ENCODE measurements at regions not wholly inside any gene's neighbourhood (a gene's known extent, or its start where the extent isn't known, plus 50 kb on each side); places are given as distances from the start of the nearest gene placed in this dataset.
"Not testable (repeated sequence)": the region's sequence is repeated elsewhere in the genome, so short reads cannot be mapped to it uniquely, and the experiment has no call there.

GRCh38 chr12:131341608-131342007, 369.3 kb upstream of the SFSWAP start:
- H2AK9ac ChIP-seq (replicated peaks; ENCODE audit: low read depth, low read length, poor library complexity); CTCF ChIA-PET; H2BK20ac ChIP-seq (ENCODE audit: low read depth, low read length); H3K9ac ChIP-seq (ENCODE audit: low read depth, low read length); H2BK120ac ChIP-seq (ENCODE audit: low read depth, low read length); H4K20me1 ChIP-seq (ENCODE audit: insufficient read depth, low read length); H3K79me1 ChIP-seq (ENCODE audit: low read depth in 1 of 2, low read length in 2 of 2); H4K5ac ChIP-seq (ENCODE audit: low read depth, low read length); H2BK15ac ChIP-seq (ENCODE audit: low read depth, low read length); POLR2A ChIA-PET (ENCODE audit: unreplicated experiment); H3K4ac ChIP-seq (ENCODE audit: low read depth, low read length); H3K56ac ChIP-seq (ENCODE audit: extremely low read depth, insufficient read depth, low read length); H3K4me3 ChIP-seq (ENCODE audit: insufficient read depth, low read depth, low read length); ATAC-seq (ENCODE audit: low read depth); H4K8ac ChIP-seq (ENCODE audit: low read depth in 2 of 2, low read length in 2 of 2); H3K23ac ChIP-seq (ENCODE audit: low read depth, low read length); H3K14ac ChIP-seq (replicated peaks; ENCODE audit: low read depth, low read length); H3K9me3 ChIP-seq (ENCODE audit: control insufficient read depth, insufficient read depth, low read length); H3K27ac ChIP-seq (ENCODE audit: insufficient read depth, low read length); H3K27me3 ChIP-seq (ENCODE audit: control insufficient read depth, insufficient read depth, low read length); H3K18ac ChIP-seq (ENCODE audit: low read depth, low read length); in situ Hi-C loops (cut with MboI; ENCODE audit: low sequenced_read_pairs); BruUV-seq (replicated peaks); DNase-seq; H2AFZ ChIP-seq (replicated peaks; ENCODE audit: low read length, poor library complexity); H2AK5ac ChIP-seq (ENCODE audit: low read depth, low read length); H3K36me3 ChIP-seq (ENCODE audit: control insufficient read depth, insufficient read depth, low read length); H3K4me1 ChIP-seq (ENCODE audit: control insufficient read depth, insufficient read depth, low read length); dilution Hi-C loops (cut with HindIII; ENCODE audit: low sequenced_read_pairs, unreplicated experiment); H2BK5ac ChIP-seq (ENCODE audit: low read depth, low read length, poor library complexity, severe bottlenecking); intact Hi-C loops (cut with micrococcal nuclease); H3K9me1 ChIP-seq (ENCODE audit: insufficient read depth, low read length); H3K4me2 ChIP-seq (ENCODE audit: low read depth, low read length); H4K91ac ChIP-seq (ENCODE audit: insufficient read depth, low read depth, low read length): not testable (repeated sequence)
- WGBS, 2 experiments (ENCODE audit: extremely low coverage in 2 of 2, insufficient read length in 1 of 2) = no CpG with 5 or more reads among the region's 6 CpGs

DNA sequence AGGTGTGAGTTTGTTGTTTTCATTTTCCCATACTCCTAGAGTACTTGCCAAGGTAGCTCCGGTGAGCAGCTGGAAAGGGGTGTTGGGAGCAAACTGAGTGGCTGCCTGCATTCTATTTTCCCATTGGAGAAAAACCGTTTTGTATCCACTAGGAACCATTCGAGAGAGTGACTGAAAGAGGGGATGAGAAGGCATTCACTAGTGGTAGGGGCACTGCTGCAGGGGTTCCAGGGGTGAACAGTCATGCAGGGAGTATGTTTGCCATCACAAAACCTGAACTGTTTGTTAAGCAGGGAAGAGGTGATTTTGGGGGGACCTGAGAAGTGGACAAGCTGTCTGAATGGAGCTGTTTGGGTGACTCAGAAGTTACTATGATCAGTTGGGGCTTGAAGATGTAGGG, 367.5 kb upstream of the SFSWAP start:
- H3K4me2 ChIP-seq (ENCODE audit: low read depth, low read length); H2AFZ ChIP-seq (replicated peaks; ENCODE audit: low read length, poor library complexity); H3K4me1 ChIP-seq (ENCODE audit: control insufficient read depth, insufficient read depth, low read length); H2BK5ac ChIP-seq (ENCODE audit: low read depth, low read length, poor library complexity, severe bottlenecking); H4K5ac ChIP-seq (ENCODE audit: low read depth, low read length); ATAC-seq (ENCODE audit: low read depth); H3K36me3 ChIP-seq (ENCODE audit: control insufficient read depth, insufficient read depth, low read length); H3K56ac ChIP-seq (ENCODE audit: extremely low read depth, insufficient read depth, low read length); H2AK5ac ChIP-seq (ENCODE audit: low read depth, low read length); H3K27ac ChIP-seq (ENCODE audit: insufficient read depth, low read length); in situ Hi-C loops (cut with MboI; ENCODE audit: low sequenced_read_pairs); dilution Hi-C loops (cut with HindIII; ENCODE audit: low sequenced_read_pairs, unreplicated experiment); CTCF ChIA-PET; H3K27me3 ChIP-seq (ENCODE audit: control insufficient read depth, insufficient read depth, low read length); H3K9me1 ChIP-seq (ENCODE audit: insufficient read depth, low read length); H3K9ac ChIP-seq (ENCODE audit: low read depth, low read length); H3K14ac ChIP-seq (replicated peaks; ENCODE audit: low read depth, low read length); H2BK15ac ChIP-seq (ENCODE audit: low read depth, low read length); H4K20me1 ChIP-seq (ENCODE audit: insufficient read depth, low read length); H3K4me3 ChIP-seq (ENCODE audit: insufficient read depth, low read depth, low read length); H3K23ac ChIP-seq (ENCODE audit: low read depth, low read length); H3K4ac ChIP-seq (ENCODE audit: low read depth, low read length); H3K79me1 ChIP-seq (ENCODE audit: low read depth in 1 of 2, low read length in 2 of 2); H4K91ac ChIP-seq (ENCODE audit: insufficient read depth, low read depth, low read length); H2BK120ac ChIP-seq (ENCODE audit: low read depth, low read length); intact Hi-C loops (cut with micrococcal nuclease); H2BK20ac ChIP-seq (ENCODE audit: low read depth, low read length); H3K18ac ChIP-seq (ENCODE audit: low read depth, low read length); H2AK9ac ChIP-seq (replicated peaks; ENCODE audit: low read depth, low read length, poor library complexity); POLR2A ChIA-PET (ENCODE audit: unreplicated experiment); H4K8ac ChIP-seq (ENCODE audit: low read depth in 2 of 2, low read length in 2 of 2); DNase-seq; BruUV-seq (replicated peaks): not testable (repeated sequence)
- H3K9me3 ChIP-seq (ENCODE audit: control insufficient read depth, insufficient read depth, low read length) = peaks cover 26% of the 10 kb centered on the region; the same call in 1 of the 2 replicates
- WGBS, 2 experiments (ENCODE audit: extremely low coverage in 2 of 2, insufficient read length in 1 of 2) = no CpG with 5 or more reads among the region's 3 CpGs

All from IMR-90 (cell line).